Transverse colon (tissue), 4 donors: ENCODE measurements at regions not wholly inside any gene's neighbourhood (a gene's known extent, or its start where the extent isn't known, plus 50 kb on each side); places are given as distances from the start of the nearest gene placed in this dataset.

Source experiments
- DNase-seq: peaks from one replicate; pipeline ENCODE4 v3.0.0-alpha.2; 2019
- H3K27ac ChIP-seq, 4 donors: fragments of 200-600 bp; sonication (generic); 2 replicates each; pipeline ENCODE4 v1.5.1; 2016 to 2018; ENCODE audit warnings: inconsistent platforms in 4 of 4
- H3K27me3 ChIP-seq: fragments of 200-600 bp; sonication (generic); 2 replicates; pipeline ENCODE4 v1.5.1; 2017; ENCODE audit warnings: inconsistent platforms
- H3K36me3 ChIP-seq, 4 donors: fragments of 200-600 bp; sonication (generic); 2 replicates each; pipeline ENCODE4 v1.5.1; 2017 to 2019; ENCODE audit warnings: inconsistent platforms in 4 of 4
- H3K4me1 ChIP-seq, 4 donors: fragments of 200-600 bp; sonication (generic); 2 replicates each; pipeline ENCODE4 v1.5.1; 2017 to 2020; ENCODE audit warnings: inconsistent platforms in 4 of 4
- H3K4me3 ChIP-seq, 4 donors: fragments of 200-600 bp; sonication (generic); 1 replicate in 1 of 4; 2 replicates in 3 of 4; pipeline versions ENCODE4 v1.5.1 to v1.6.1; 2017 to 2019; ENCODE audit warnings: inconsistent platforms in 4 of 4
- H3K9me3 ChIP-seq, 2 donors: fragments of 200-600 bp; sonication (generic); 2 replicates each; pipeline ENCODE4 v1.5.1; 2017 to 2019; ENCODE audit warnings: inconsistent platforms in 2 of 2
- EP300 ChIP-seq: sonication (generic); formaldehyde crosslinking; IDR thresholded peaks from one replicate; pipeline ENCODE4 v1.6.1; 2017; ENCODE audit warnings: antibody characterized with exemption, low read depth
- POLR2A ChIP-seq: fragments of 450-650 bp; IDR thresholded peaks from one replicate; pipeline ENCODE4 v1.6.1; 2016; ENCODE audit warnings: antibody characterized with exemption, mild to moderate bottlenecking, moderate library complexity
- POLR2AphosphoS5 ChIP-seq, 3 donors: sonication (generic); formaldehyde crosslinking; IDR thresholded peaks; one replicate each; pipeline ENCODE4 v1.6.1; 2016; ENCODE audit warnings: antibody characterized with exemption in 3 of 3
- WGBS, 2 donors: methylation state at CpG; one replicate each; pipeline ENCODE4 v1.1.5; 2018; ENCODE audit warnings: low coverage in 1 of 2; 5-methylcytosine and 5-hydroxymethylcytosine counted together
- in situ Hi-C, 4 donors: fragments of 200-750 bp; cut with MboI; loops; one replicate each; pipeline versions ENCODE4 v1.15.0 to v1.15.1; 2017; ENCODE audit warnings: low sequenced_read_pairs in 3 of 4, low pct_ligation_motif_present in 1 of 4, low pct_unique_long_range_greater_than_20kb in 1 of 4
- intact Hi-C: fragments of 100-400 bp; cut with DNase I; formaldehyde crosslinking; loops from one replicate; pipeline ENCODE4 v1.15.1; 2023; ENCODE audit warnings: low total_unique reads
- TF ChIP-seq, protein P1 (sequence below), 5 experiments: fragments of 200-600 bp in 3 of 5; fragments of 450-650 bp in 2 of 5; sonication (generic) in 3 of 5; IDR thresholded peaks; 1 replicate in 2 of 5; 2 replicates in 3 of 5; pipeline ENCODE4 v1.5.1; 2016 to 2017; ENCODE audit warnings: antibody characterized with exemption in 5 of 5, inconsistent platforms in 3 of 5, mild to moderate bottlenecking in 2 of 5, moderate library complexity in 1 of 5

DNA sequence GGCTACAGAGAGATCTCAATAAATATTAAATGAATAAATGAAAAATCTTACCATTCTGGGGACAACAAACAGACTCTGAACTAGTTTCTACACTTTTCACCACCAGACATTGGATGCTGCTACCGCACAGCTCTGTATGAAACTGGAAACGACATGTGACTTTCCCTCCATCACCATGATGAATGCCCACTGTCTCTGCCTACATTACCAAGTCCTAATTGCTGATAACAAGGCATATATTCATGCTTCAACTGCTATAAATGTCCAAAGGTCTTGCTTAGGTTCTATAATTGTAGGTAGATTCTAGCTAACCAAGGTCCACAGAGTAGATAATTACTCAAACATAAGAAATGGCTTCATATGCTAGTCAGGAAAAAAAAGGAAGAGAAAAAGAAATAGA is 399.4 kb upstream of the ADGRL3 start:
- WGBS, 2 donors: 69 to 83% methylated on average over 1 to 2 of the region's 2 CpGs
- DNase-seq: no peak
- H3K4me1 ChIP-seq: no peaks in the 10 kb centered on the region
- no peaks in the 10 kb centered on the region for H3K27me3 ChIP-seq
- no peaks in the 10 kb centered on the region for H3K36me3 ChIP-seq
- in situ Hi-C loops: loop anchor here in 1 of 4 donors (25.0 kb wide), 1 partner anchor 1887 kb away; no protein-coding TSS in a partner anchor
- no peak overlapping the region for H3K27ac ChIP-seq
- no peak overlapping the region for H3K4me3 ChIP-seq
- no peaks in the 10 kb centered on the region for H3K9me3 ChIP-seq
- intact Hi-C loops: no loop called here
- TF ChIP-seq POLR2AphosphoS5 (IDR thresholded peaks at IDR 0.05) (no peak), EP300 (no peak), POLR2A (no peak)
- TF ChIP-seq, protein P1, sequence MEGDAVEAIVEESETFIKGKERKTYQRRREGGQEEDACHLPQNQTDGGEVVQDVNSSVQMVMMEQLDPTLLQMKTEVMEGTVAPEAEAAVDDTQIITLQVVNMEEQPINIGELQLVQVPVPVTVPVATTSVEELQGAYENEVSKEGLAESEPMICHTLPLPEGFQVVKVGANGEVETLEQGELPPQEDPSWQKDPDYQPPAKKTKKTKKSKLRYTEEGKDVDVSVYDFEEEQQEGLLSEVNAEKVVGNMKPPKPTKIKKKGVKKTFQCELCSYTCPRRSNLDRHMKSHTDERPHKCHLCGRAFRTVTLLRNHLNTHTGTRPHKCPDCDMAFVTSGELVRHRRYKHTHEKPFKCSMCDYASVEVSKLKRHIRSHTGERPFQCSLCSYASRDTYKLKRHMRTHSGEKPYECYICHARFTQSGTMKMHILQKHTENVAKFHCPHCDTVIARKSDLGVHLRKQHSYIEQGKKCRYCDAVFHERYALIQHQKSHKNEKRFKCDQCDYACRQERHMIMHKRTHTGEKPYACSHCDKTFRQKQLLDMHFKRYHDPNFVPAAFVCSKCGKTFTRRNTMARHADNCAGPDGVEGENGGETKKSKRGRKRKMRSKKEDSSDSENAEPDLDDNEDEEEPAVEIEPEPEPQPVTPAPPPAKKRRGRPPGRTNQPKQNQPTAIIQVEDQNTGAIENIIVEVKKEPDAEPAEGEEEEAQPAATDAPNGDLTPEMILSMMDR (IDR thresholded peaks at IDR 0.05): no peak

DNA sequence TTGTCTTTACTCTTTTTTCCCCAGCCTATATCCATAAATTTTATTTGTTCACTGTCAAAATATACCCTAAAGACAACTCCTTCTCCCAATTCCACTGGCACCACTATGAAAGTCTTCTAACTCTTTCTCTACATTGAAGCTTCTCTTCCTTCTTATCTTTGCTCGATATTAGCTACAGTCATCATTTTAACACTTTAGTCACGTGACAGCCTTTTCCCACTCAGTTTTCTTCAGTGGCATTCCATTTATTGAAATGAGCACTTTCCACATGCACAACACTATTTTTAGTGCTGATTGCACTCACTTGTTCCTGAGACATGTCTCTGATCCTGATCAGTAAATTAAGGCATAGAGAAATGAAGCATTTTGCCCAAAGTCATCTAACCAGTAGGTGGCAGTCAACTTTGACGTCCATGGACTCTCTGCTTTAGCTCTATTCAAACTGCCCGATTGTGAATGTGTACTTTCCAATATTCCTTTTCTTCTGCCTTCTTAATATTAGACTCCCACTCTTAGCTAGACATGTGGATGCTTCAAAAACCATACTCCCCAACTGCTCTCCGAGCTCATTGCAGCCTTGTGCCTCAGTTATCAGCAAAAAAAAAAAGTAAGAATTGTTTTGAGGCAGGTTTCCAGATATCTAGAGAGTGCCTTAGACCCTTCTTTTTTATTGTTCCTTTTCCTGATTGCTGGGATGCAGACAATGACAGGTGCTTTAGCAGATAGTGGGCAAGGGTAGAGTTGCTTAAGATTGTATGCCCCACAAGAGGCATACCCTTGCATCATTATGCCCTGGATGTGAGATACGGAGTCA is 394.4 kb upstream of the ADGRL3 start:
- H3K4me1 ChIP-seq: no peaks in the 10 kb centered on the region
- H3K27me3 ChIP-seq: no peaks in the 10 kb centered on the region
- WGBS, 2 donors: 31 to 40% methylated on average over 5 to 6 of the region's 6 CpGs
- in situ Hi-C loops: loop anchor here in 1 of 4 donors (25.0 kb wide), 1 partner anchor 1882 kb away; no protein-coding TSS in a partner anchor
- intact Hi-C loops: no loop called here
- H3K9me3 ChIP-seq: no peaks in the 10 kb centered on the region
- H3K36me3 ChIP-seq: no peaks in the 10 kb centered on the region
- DNase-seq: no peak
- H3K27ac ChIP-seq: no peak overlapping the region
- H3K4me3 ChIP-seq: no peak overlapping the region
- TF ChIP-seq, protein P1 (IDR thresholded peaks at IDR 0.05): peak in 3 of 5 experiments; percentile 35 to 41 (median 38)
- no peak for TF ChIP-seq EP300

- intact Hi-C loops (no loop called here), in situ Hi-C loops (loop anchor here in 1 of 4 donors (25.0 kb wide), 1 partner anchor 1878 kb away; no protein-coding TSS in a partner anchor)
- Histone ChIP-seq H3K4me3 (no peak overlapping the region), H3K27ac (no peak overlapping the region), H3K4me1 (no peaks in the 10 kb centered on the region), H3K9me3 (no peaks in the 10 kb centered on the region), H3K27me3 (no peaks in the 10 kb centered on the region), H3K36me3 (no peaks in the 10 kb centered on the region)
- no peak for TF ChIP-seq EP300
- TF ChIP-seq POLR2AphosphoS5 (IDR thresholded peaks at IDR 0.05): no peak
- TF ChIP-seq, protein P1 (IDR thresholded peaks at IDR 0.05): no peak
- TF ChIP-seq POLR2A: no peak
- 89% methylated on average over 1 of the region's 1 CpG; no CpG with 5 or more reads in 1 of the 2 donors for WGBS, 2 donors
- no peak for DNase-seq
Observed at GRCh38 chr4:60808726-60809485, 391.2 kb upstream of the ADGRL3 start.

DNA sequence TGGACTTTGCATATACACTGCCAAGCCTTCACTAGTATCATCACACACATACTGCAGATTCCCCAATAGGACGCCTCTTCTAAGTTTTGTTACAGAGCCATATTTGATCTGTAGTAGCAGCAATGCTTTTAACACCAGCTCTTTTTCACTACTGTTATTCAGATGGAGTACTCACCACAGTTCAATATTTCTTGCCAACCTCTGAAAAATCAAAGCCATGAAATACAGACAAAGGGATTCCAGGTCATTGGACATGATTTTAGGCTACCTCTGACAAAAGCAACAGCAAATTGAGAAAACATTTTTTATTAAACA is 390.7 kb upstream of the ADGRL3 start:
- in situ Hi-C loops (loop anchor here in 1 of 4 donors (25.0 kb wide), 1 partner anchor 1878 kb away; no protein-coding TSS in a partner anchor), intact Hi-C loops (no loop called here)
- WGBS, 2 donors: 67 to 84% methylated on average over 1 of the region's 1 CpG
- H3K4me1 ChIP-seq: no peaks in the 10 kb centered on the region
- no peaks in the 10 kb centered on the region for H3K36me3 ChIP-seq
- no peak overlapping the region for H3K4me3 ChIP-seq
- no peak for DNase-seq
- H3K9me3 ChIP-seq: no peaks in the 10 kb centered on the region
- TF ChIP-seq POLR2A (no peak), EP300 (no peak), POLR2AphosphoS5 (IDR thresholded peaks at IDR 0.05) (no peak)
- TF ChIP-seq, protein P1 (IDR thresholded peaks at IDR 0.05): no peak
- H3K27ac ChIP-seq: no peak overlapping the region
- no peaks in the 10 kb centered on the region for H3K27me3 ChIP-seq
